OCI-LY3 (cell line): ENCODE measurements at regions not wholly inside any gene's neighbourhood (a gene's known extent, or its start where the extent isn't known, plus 50 kb on each side); places are given as distances from the start of the nearest gene placed in this dataset.

ENCODE experiments used
- H2AFZ ChIP-seq: fragments of 200-600, 300-600 bp; shearing (Covaris generic); 2 replicates; pipeline ENCODE4 v1.6.0; 2014; ENCODE audit warnings: antibody characterized with exemption, low read depth, low read length
- H3K27ac ChIP-seq: fragments of 200-600, 300-600 bp; sonication (generic); 2 replicates; pipeline ENCODE4 v1.5.1; 2014; ENCODE audit warnings: mild to moderate bottlenecking, low read length, moderate library complexity, mixed read lengths
- H3K27me3 ChIP-seq: fragments of 200-600, 300-600 bp; sonication (generic); 2 replicates; pipeline ENCODE4 v1.6.1; 2014; ENCODE audit warnings: low read depth, low read length, mixed read lengths
- H3K36me3 ChIP-seq: fragments of 200-600, 300-600 bp; sonication (generic); replicated peaks from 2 replicates; pipeline ENCODE3; 2014; ENCODE audit warnings: low read depth, low read length, mixed read lengths
- H3K4me1 ChIP-seq: fragments of 300-600, 200-600 bp; sonication (generic); 2 replicates; pipeline ENCODE4 v1.6.1; 2014; ENCODE audit warnings: low read length, mixed read lengths
- H3K4me2 ChIP-seq: fragments of 200-600, 300-600 bp; sonication (generic); 2 replicates; pipeline ENCODE4 v1.6.1; 2014; ENCODE audit warnings: low read length, mixed read lengths
- H3K4me3 ChIP-seq: fragments of 300-600, 200-600 bp; sonication (generic); 2 replicates; pipeline ENCODE4 v1.5.1; 2014; ENCODE audit warnings: antibody characterized with exemption, mild to moderate bottlenecking, low read length, moderate library complexity
- H3K79me2 ChIP-seq: fragments of 300-600, 200-600 bp; shearing (Covaris generic); 2 replicates; pipeline ENCODE4 v1.6.1; 2014; ENCODE audit warnings: mild to moderate bottlenecking, low read length, mixed read lengths
- H3K9ac ChIP-seq: fragments of 300-600, 200-600 bp; shearing (Covaris generic); 2 replicates; pipeline ENCODE4 v1.6.0; 2014; ENCODE audit warnings: mild to moderate bottlenecking, low read length, moderate library complexity
- H3K9me3 ChIP-seq: fragments of 200-600, 300-600 bp; shearing (Covaris generic); 2 replicates; pipeline ENCODE4 v1.6.1; 2014; ENCODE audit warnings: low read length, mixed read lengths; ENCODE audit not compliant: insufficient read depth
- H4K20me1 ChIP-seq: fragments of 200-600, 300-600 bp; sonication (generic); 2 replicates; pipeline ENCODE4 v1.6.1; 2016; ENCODE audit warnings: low read length, mixed read lengths; ENCODE audit not compliant: insufficient read depth
- CTCF ChIP-seq: fragments of 200-600, 300-600 bp; sonication (generic); IDR thresholded peaks from 2 replicates; pipeline ENCODE4 v1.5.1; 2014; ENCODE audit warnings: antibody characterized with exemption, low read length, low read depth
- EZH2phosphoT487 ChIP-seq: fragments of 200-600 bp; shearing (Covaris generic); IDR thresholded peaks from 2 replicates; pipeline ENCODE4 v1.6.1; 2018; ENCODE audit warnings: antibody characterized with exemption, mixed run types, low read depth

- Histone ChIP-seq H2AFZ (no peak overlapping the region), H3K9ac (no peak overlapping the region), H3K27ac (no peak overlapping the region), H3K4me2 (no peak overlapping the region), H3K4me3 (no peak overlapping the region), H4K20me1 (no peaks in the 10 kb centered on the region), H3K4me1 (no peaks in the 10 kb centered on the region), H3K27me3 (no peaks in the 10 kb centered on the region), H3K79me2 (no peaks in the 10 kb centered on the region), H3K36me3 (no peaks in the 10 kb centered on the region), H3K9me3 (no peaks in the 10 kb centered on the region)
- TF ChIP-seq EZH2phosphoT487 (no peak), CTCF (no peak)
These were observed 1951.8 kb upstream of the ADGRL3 start for GRCh38 chr4:59248313-59248712.

- Histone ChIP-seq H3K4me3 (no peak overlapping the region), H3K4me2 (no peak overlapping the region), H3K9me3 (no peaks in the 10 kb centered on the region), H3K36me3 (no peaks in the 10 kb centered on the region), H3K27ac (no peak overlapping the region), H2AFZ (no peak overlapping the region), H3K9ac (no peak overlapping the region), H3K79me2 (no peaks in the 10 kb centered on the region), H3K4me1 (no peaks in the 10 kb centered on the region), H3K27me3 (no peaks in the 10 kb centered on the region), H4K20me1 (no peaks in the 10 kb centered on the region)
- TF ChIP-seq EZH2phosphoT487 (no peak), CTCF (no peak)
These were observed 1951.0 kb upstream of the ADGRL3 start for GRCh38 chr4:59249110-59249509.

- Histone ChIP-seq H3K4me3 (no peak overlapping the region), H4K20me1 (no peaks in the 10 kb centered on the region), H3K4me2 (no peak overlapping the region), H3K4me1 (no peaks in the 10 kb centered on the region), H3K27me3 (no peaks in the 10 kb centered on the region), H3K9me3 (no peaks in the 10 kb centered on the region), H3K36me3 (no peaks in the 10 kb centered on the region), H2AFZ (no peak overlapping the region), H3K27ac (no peak overlapping the region), H3K79me2 (no peaks in the 10 kb centered on the region), H3K9ac (no peak overlapping the region)
- TF ChIP-seq EZH2phosphoT487 (no peak), CTCF (no peak)
These were observed 1942.1 kb upstream of the ADGRL3 start for GRCh38 chr4:59258002-59258401.

GRCh38 chr4:59307609-59308008 lies 1892.5 kb upstream of the ADGRL3 start:
- Histone ChIP-seq H3K27me3 (no peaks in the 10 kb centered on the region), H3K4me3 (no peak overlapping the region), H3K36me3 (no peaks in the 10 kb centered on the region), H3K27ac (no peak overlapping the region), H3K9me3 (no peaks in the 10 kb centered on the region), H3K4me2 (no peak overlapping the region), H2AFZ (no peak overlapping the region), H3K4me1 (no peaks in the 10 kb centered on the region), H3K79me2 (no peaks in the 10 kb centered on the region), H4K20me1 (no peaks in the 10 kb centered on the region), H3K9ac (no peak overlapping the region)
- TF ChIP-seq CTCF (no peak), EZH2phosphoT487 (no peak)
